DOHH2 (cell line): ENCODE measurements at regions not wholly inside any gene's neighbourhood (a gene's known extent, or its start where the extent isn't known, plus 50 kb on each side); places are given as distances from the start of the nearest gene placed in this dataset.

Experiments
- H3F3A ChIP-seq: fragments of 200-600 bp; sonication (generic), shearing (Covaris generic); 2 replicates; pipeline ENCODE4 v1.6.0; 2016; ENCODE audit warnings: antibody characterized with exemption, mild to moderate bottlenecking; ENCODE audit not compliant: control insufficient read depth, insufficient read depth
- H3K27ac ChIP-seq: fragments of 200-600 bp; sonication (generic); 2 replicates; pipeline ENCODE4 v1.5.1; 2014; ENCODE audit warnings: low read depth, mild to moderate bottlenecking, low read length, moderate library complexity
- H3K27me3 ChIP-seq: fragments of 200-600 bp; sonication (generic); 2 replicates; pipeline ENCODE4 v1.6.1; 2014; ENCODE audit warnings: mild to moderate bottlenecking, low read length, mixed read lengths; ENCODE audit not compliant: control insufficient read depth
- H3K36me3 ChIP-seq: fragments of 200-600 bp; sonication (generic); 2 replicates; pipeline ENCODE4 v1.6.1; 2014; ENCODE audit warnings: mild to moderate bottlenecking, low read length, moderate library complexity, mixed read lengths; ENCODE audit not compliant: control insufficient read depth
- H3K4me1 ChIP-seq: fragments of 200-600 bp; sonication (generic); 2 replicates; pipeline ENCODE4 v1.6.1; 2014; ENCODE audit warnings: mild to moderate bottlenecking, low read length, mixed read lengths; ENCODE audit not compliant: control insufficient read depth
- H3K4me2 ChIP-seq: fragments of 200-600 bp; sonication (generic); 2 replicates; pipeline ENCODE4 v1.6.0; 2014; ENCODE audit warnings: mild to moderate bottlenecking, low read length, moderate library complexity
- H3K4me3 ChIP-seq: fragments of 200-600 bp; sonication (generic); 2 replicates; pipeline ENCODE4 v1.5.1; 2014; ENCODE audit warnings: mild to moderate bottlenecking, low read length, mixed read lengths
- H3K79me2 ChIP-seq: fragments of 200-600 bp; sonication (generic); 2 replicates; pipeline ENCODE4 v1.6.1; 2014; ENCODE audit warnings: mild to moderate bottlenecking, low read length, mixed read lengths; ENCODE audit not compliant: control insufficient read depth
- H3K9me2 ChIP-seq: fragments of 200-600 bp; sonication (generic); replicated peaks from 2 replicates; pipeline ENCODE4 v1.6.1; 2014; ENCODE audit warnings: mild to moderate bottlenecking, low read length, mixed read lengths; ENCODE audit not compliant: control insufficient read depth
- H3K9me3 ChIP-seq: fragments of 200-600 bp; sonication (generic); 2 replicates; pipeline ENCODE4 v1.6.1; 2014; ENCODE audit warnings: antibody characterized with exemption, low read length, mixed read lengths; ENCODE audit not compliant: control insufficient read depth, insufficient read depth
- H4K20me1 ChIP-seq: fragments of 200-600 bp; sonication (generic); 2 replicates; pipeline ENCODE4 v1.6.0; 2014; ENCODE audit warnings: low read depth, mild to moderate bottlenecking, antibody characterized with exemption, low read length, moderate library complexity; ENCODE audit not compliant: control insufficient read depth, insufficient read depth
- CTCF ChIP-seq: fragments of 200-600 bp; sonication (generic); IDR thresholded peaks from one replicate; pipeline ENCODE4 v1.5.1; 2014; ENCODE audit warnings: antibody characterized with exemption, mild to moderate bottlenecking, low read depth, low read length; ENCODE audit not compliant: poor library complexity, severe bottlenecking
- EZH2phosphoT487 ChIP-seq: fragments of 200-600 bp; sonication (generic); IDR thresholded peaks from 2 replicates; pipeline ENCODE4 v1.6.1; 2017; ENCODE audit warnings: borderline replicate concordance, mild to moderate bottlenecking, antibody characterized with exemption, low read length, moderate library complexity, mixed read lengths

- Histone ChIP-seq H3K27me3 (no peaks in the 10 kb centered on the region), H3K4me3 (no peak overlapping the region), H4K20me1 (no peaks in the 10 kb centered on the region), H3K9me2 (no peaks in the 10 kb centered on the region), H3F3A (no peaks in the 10 kb centered on the region), H3K4me2 (no peak overlapping the region), H3K9me3 (no peaks in the 10 kb centered on the region), H3K4me1 (no peaks in the 10 kb centered on the region), H3K36me3 (no peaks in the 10 kb centered on the region), H3K27ac (no peak overlapping the region), H3K79me2 (no peaks in the 10 kb centered on the region)
- TF ChIP-seq EZH2phosphoT487 (no peak), CTCF (no peak)
Measured at GRCh38 chr14:97215263-97215969, 418.2 kb downstream of the VRK1 start.

GRCh38 chr14:97217111-97217885 lies 420.1 kb downstream of the VRK1 start:
- Histone ChIP-seq H3K4me3 (no peak overlapping the region), H3K27ac (no peak overlapping the region), H3K4me2 (no peak overlapping the region)

GRCh38 chr14:97218274-97218673 lies 421.1 kb downstream of the VRK1 start:
- no peak overlapping the region for H3K27ac ChIP-seq
- H3K36me3 ChIP-seq, result no peaks in the 10 kb centered on the region
- H3F3A ChIP-seq, result no peaks in the 10 kb centered on the region
- H3K79me2 ChIP-seq, result no peaks in the 10 kb centered on the region
- no peak overlapping the region for H3K4me3 ChIP-seq
- H3K27me3 ChIP-seq, result no peaks in the 10 kb centered on the region
- H3K9me2 ChIP-seq, result no peaks in the 10 kb centered on the region
- no peaks in the 10 kb centered on the region for H3K4me1 ChIP-seq
- no peaks in the 10 kb centered on the region for H3K9me3 ChIP-seq
- H4K20me1 ChIP-seq, result no peaks in the 10 kb centered on the region
- TF ChIP-seq CTCF (no peak), EZH2phosphoT487 (no peak)
- no peak overlapping the region for H3K4me2 ChIP-seq

More at GRCh38 chr14:97217111-97217885, 420.1 kb downstream of the VRK1 start:
- no peak for TF ChIP-seq EZH2phosphoT487
- TF ChIP-seq CTCF, result no peak
- Histone ChIP-seq H3K9me2 (no peaks in the 10 kb centered on the region), H3K79me2 (no peaks in the 10 kb centered on the region), H3F3A (no peaks in the 10 kb centered on the region), H3K27me3 (no peaks in the 10 kb centered on the region), H3K4me1 (no peaks in the 10 kb centered on the region), H4K20me1 (no peaks in the 10 kb centered on the region), H3K36me3 (no peaks in the 10 kb centered on the region), H3K9me3 (no peaks in the 10 kb centered on the region)
